KMS-11 (cell line): ENCODE measurements at regions not wholly inside any gene's neighbourhood (a gene's known extent, or its start where the extent isn't known, plus 50 kb on each side); places are given as distances from the start of the nearest gene placed in this dataset.
"Not testable (repeated sequence)": the region's sequence is repeated elsewhere in the genome, so short reads cannot be mapped to it uniquely, and the experiment has no call there.

Experiments
- H2AFZ ChIP-seq: fragments of 200-600 bp; sonication (generic); 2 replicates; pipeline ENCODE4 v1.6.1; 2016; ENCODE audit warnings: antibody characterized with exemption, mixed run types, low read depth
- H3K27ac ChIP-seq: fragments of 200-600 bp; sonication (generic); 2 replicates; pipeline ENCODE4 v1.6.1; 2016; ENCODE audit warnings: mild to moderate bottlenecking, mixed run types
- H3K27me3 ChIP-seq: fragments of 200-600 bp; sonication (generic); 2 replicates; pipeline ENCODE4 v1.6.1; 2017; ENCODE audit warnings: mild to moderate bottlenecking, low read depth, mixed run types, moderate library complexity; ENCODE audit not compliant: insufficient read depth
- H3K36me3 ChIP-seq: fragments of 200-600 bp; sonication (generic); 2 replicates; pipeline ENCODE4 v1.6.1; 2017; ENCODE audit warnings: mild to moderate bottlenecking, mixed run types; ENCODE audit not compliant: insufficient read depth
- H3K4me1 ChIP-seq: fragments of 200-600 bp; sonication (generic); 2 replicates; pipeline ENCODE4 v1.6.1; 2016; ENCODE audit warnings: mild to moderate bottlenecking, low read depth, mixed run types; ENCODE audit not compliant: poor library complexity, severe bottlenecking
- H3K4me2 ChIP-seq: fragments of 200-600 bp; sonication (generic); 2 replicates; pipeline ENCODE4 v1.7.0; 2016; ENCODE audit warnings: mild to moderate bottlenecking, mixed run types
- H3K4me3 ChIP-seq: fragments of 200-600 bp; sonication (generic); IDR thresholded peaks from 2 replicates; pipeline ENCODE4 v1.6.1; 2017; ENCODE audit warnings: low read depth, low read length, mixed read lengths; ENCODE audit not compliant: insufficient read depth
- H3K79me2 ChIP-seq: fragments of 200-600 bp; sonication (generic); 2 replicates; pipeline ENCODE4 v1.6.1; 2016; ENCODE audit warnings: low read depth, mixed run types; ENCODE audit not compliant: insufficient read depth
- H3K9ac ChIP-seq: fragments of 200-600 bp; sonication (generic); 2 replicates; pipeline ENCODE4 v1.6.1; 2016; ENCODE audit warnings: mild to moderate bottlenecking, mixed run types
- H4K20me1 ChIP-seq: fragments of 200-600 bp; sonication (generic); 2 replicates; pipeline ENCODE4 v1.6.1; 2016; ENCODE audit warnings: mild to moderate bottlenecking, mixed run types; ENCODE audit not compliant: insufficient read depth
- TF ChIP-seq, protein P1 (sequence below): fragments of 200-600 bp; sonication (generic); conservative IDR thresholded peaks from 2 replicates; pipeline ENCODE4 v1.6.1; 2017; ENCODE audit warnings: low read depth, mild to moderate bottlenecking, antibody characterized with exemption, low read length, moderate library complexity, mixed read lengths

GRCh38 chr6:101086473-101086872 is 205.3 kb upstream of the ASCC3 start:
- Histone ChIP-seq H3K4me1 (no peaks in the 10 kb centered on the region), H3K27ac (no peak overlapping the region), H3K27me3 (no peaks in the 10 kb centered on the region), H3K9ac (no peak overlapping the region), H3K4me2 (no peak overlapping the region), H3K36me3 (no peaks in the 10 kb centered on the region), H3K4me3 (no peak overlapping the region), H4K20me1 (no peaks in the 10 kb centered on the region), H3K79me2 (no peaks in the 10 kb centered on the region), H2AFZ (no peak overlapping the region)
- TF ChIP-seq, protein P1, sequence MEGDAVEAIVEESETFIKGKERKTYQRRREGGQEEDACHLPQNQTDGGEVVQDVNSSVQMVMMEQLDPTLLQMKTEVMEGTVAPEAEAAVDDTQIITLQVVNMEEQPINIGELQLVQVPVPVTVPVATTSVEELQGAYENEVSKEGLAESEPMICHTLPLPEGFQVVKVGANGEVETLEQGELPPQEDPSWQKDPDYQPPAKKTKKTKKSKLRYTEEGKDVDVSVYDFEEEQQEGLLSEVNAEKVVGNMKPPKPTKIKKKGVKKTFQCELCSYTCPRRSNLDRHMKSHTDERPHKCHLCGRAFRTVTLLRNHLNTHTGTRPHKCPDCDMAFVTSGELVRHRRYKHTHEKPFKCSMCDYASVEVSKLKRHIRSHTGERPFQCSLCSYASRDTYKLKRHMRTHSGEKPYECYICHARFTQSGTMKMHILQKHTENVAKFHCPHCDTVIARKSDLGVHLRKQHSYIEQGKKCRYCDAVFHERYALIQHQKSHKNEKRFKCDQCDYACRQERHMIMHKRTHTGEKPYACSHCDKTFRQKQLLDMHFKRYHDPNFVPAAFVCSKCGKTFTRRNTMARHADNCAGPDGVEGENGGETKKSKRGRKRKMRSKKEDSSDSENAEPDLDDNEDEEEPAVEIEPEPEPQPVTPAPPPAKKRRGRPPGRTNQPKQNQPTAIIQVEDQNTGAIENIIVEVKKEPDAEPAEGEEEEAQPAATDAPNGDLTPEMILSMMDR, result no peak

- no peak overlapping the region for H3K4me2 ChIP-seq
- no peaks in the 10 kb centered on the region for H4K20me1 ChIP-seq
- H3K4me1 ChIP-seq, result no peaks in the 10 kb centered on the region
- H3K36me3 ChIP-seq, result no peaks in the 10 kb centered on the region
- no peaks in the 10 kb centered on the region for H3K27me3 ChIP-seq
- H3K79me2 ChIP-seq, result no peaks in the 10 kb centered on the region
- no peak overlapping the region for H3K27ac ChIP-seq
- H3K4me3 ChIP-seq, result no peak overlapping the region
- H2AFZ ChIP-seq, result no peak overlapping the region
- H3K9ac ChIP-seq, result no peak overlapping the region
- TF ChIP-seq, protein P1, result no peak
These were observed 207.5 kb upstream of the ASCC3 start for GRCh38 chr6:101088594-101088993.

DNA sequence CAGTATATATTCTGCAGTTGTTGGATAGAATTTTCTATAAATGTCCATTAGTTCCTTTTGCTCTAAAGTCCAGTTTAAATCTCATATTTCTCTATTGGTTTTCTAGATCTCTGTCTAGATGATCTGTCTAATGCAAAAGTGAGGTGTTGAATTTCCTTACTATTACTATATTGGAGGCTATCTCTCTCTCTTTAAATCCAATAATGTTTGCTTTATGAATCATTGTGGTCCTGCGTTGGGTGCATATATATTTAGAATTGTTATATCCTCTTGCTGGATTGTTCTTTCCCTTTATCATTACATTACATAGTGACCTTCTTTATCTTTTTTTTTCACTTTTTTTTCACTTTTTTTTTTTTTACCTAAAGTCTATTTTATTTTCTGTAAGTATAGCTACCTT is 208.5 kb upstream of the ASCC3 start:
- Histone ChIP-seq H3K27me3 (no peaks in the 10 kb centered on the region), H4K20me1 (no peaks in the 10 kb centered on the region), H3K9ac (no peak overlapping the region), H2AFZ (no peak overlapping the region), H3K36me3 (no peaks in the 10 kb centered on the region), H3K27ac (no peak overlapping the region), H3K4me3 (no peak overlapping the region), H3K4me2 (no peak overlapping the region), H3K4me1 (no peaks in the 10 kb centered on the region), H3K79me2 (no peaks in the 10 kb centered on the region)
- TF ChIP-seq, protein P1, result no peak

- H2AFZ ChIP-seq, result no peak overlapping the region
These were observed 209.2 kb upstream of the ASCC3 start for GRCh38 chr6:101090281-101090680.

DNA sequence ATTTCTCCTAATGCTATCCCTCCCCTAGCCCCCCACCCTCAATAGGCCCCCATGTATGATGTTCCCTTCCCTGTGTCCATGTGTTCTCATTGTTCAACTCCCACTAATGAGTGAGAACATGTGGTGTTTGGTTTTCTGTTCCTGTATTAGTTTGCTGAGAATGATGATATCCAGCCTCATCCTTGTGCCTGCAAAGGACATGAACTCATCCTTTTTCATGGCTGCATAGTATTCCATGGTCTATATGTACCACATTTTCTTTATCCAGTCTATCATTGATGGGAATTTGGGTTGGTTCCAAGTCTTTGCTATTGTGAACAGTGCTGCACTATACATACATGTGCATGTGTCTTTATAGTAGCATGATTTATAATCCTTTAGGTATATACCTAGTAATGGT is 217.5 kb upstream of the ASCC3 start:
- H3K27ac ChIP-seq, H3K9ac ChIP-seq, H3K79me2 ChIP-seq, H3K4me2 ChIP-seq, H3K36me3 ChIP-seq, H2AFZ ChIP-seq, H3K27me3 ChIP-seq, H3K4me1 ChIP-seq, H3K4me3 ChIP-seq, H4K20me1 ChIP-seq: not testable (repeated sequence)

More at GRCh38 chr6:101090281-101090680, 209.2 kb upstream of the ASCC3 start:
- H3K4me3 ChIP-seq, result no peak overlapping the region
- H3K36me3 ChIP-seq, result no peaks in the 10 kb centered on the region
- H3K9ac ChIP-seq, result no peak overlapping the region
- no peaks in the 10 kb centered on the region for H3K27me3 ChIP-seq
- H3K4me2 ChIP-seq, result no peak overlapping the region
- TF ChIP-seq, protein P1, result no peak
- H3K79me2 ChIP-seq, result no peaks in the 10 kb centered on the region
- no peaks in the 10 kb centered on the region for H3K4me1 ChIP-seq
- H4K20me1 ChIP-seq, result no peaks in the 10 kb centered on the region
- H3K27ac ChIP-seq, result no peak overlapping the region
